Fibroblast of the aortic adventitia (primary cell): ENCODE measurements at regions not wholly inside any gene's neighbourhood (a gene's known extent, or its start where the extent isn't known, plus 50 kb on each side); places are given as distances from the start of the nearest gene placed in this dataset.

ENCODE experiments used
- DNase-seq: peaks from one replicate; pipeline ENCODE4 v3.0.0-alpha.2; 2010; ENCODE audit warnings: low read depth
- H3K4me3 ChIP-seq: 2 replicates; pipeline ENCODE4 v1.5.1; 2011; ENCODE audit warnings: low read depth, mild to moderate bottlenecking, control low read depth, low read length, moderate library complexity
- CTCF ChIP-seq: IDR thresholded peaks from 2 replicates; pipeline ENCODE4 v1.5.1; 2011; ENCODE audit warnings: mild to moderate bottlenecking, low read length, control low read depth, inconsistent platforms; ENCODE audit not compliant: insufficient read depth

- TF ChIP-seq CTCF, result no peak
- no peak overlapping the region for H3K4me3 ChIP-seq
- no peak for DNase-seq
Observed at GRCh38 chr13:40220299-40220935, 446.0 kb downstream of the FOXO1 start.

- no peak overlapping the region for H3K4me3 ChIP-seq
- no peak for TF ChIP-seq CTCF
- DNase-seq, result no peak
Observed at GRCh38 chr13:40221131-40221459, 445.3 kb downstream of the FOXO1 start.

- peak; percentile 38 for DNase-seq
- TF ChIP-seq CTCF, result no peak
- no peak overlapping the region for H3K4me3 ChIP-seq
Observed at GRCh38 chr13:40221460-40222201, 444.8 kb downstream of the FOXO1 start.

GRCh38 chr13:40223585-40223984, 442.9 kb downstream of the FOXO1 start:
- no peak for DNase-seq
- no peak for TF ChIP-seq CTCF
- H3K4me3 ChIP-seq, result no peak overlapping the region

- TF ChIP-seq CTCF, result no peak
- H3K4me3 ChIP-seq, result no peak overlapping the region
- no peak for DNase-seq
Observed at GRCh38 chr13:40228496-40228895, 437.9 kb downstream of the FOXO1 start.

- DNase-seq, result no peak
- H3K4me3 ChIP-seq, result no peak overlapping the region
- TF ChIP-seq CTCF, result no peak
Observed at GRCh38 chr13:40228990-40229389, 437.5 kb downstream of the FOXO1 start.

GRCh38 chr13:40230833-40231266, 435.6 kb downstream of the FOXO1 start:
- no peak for TF ChIP-seq CTCF
- DNase-seq, result peak; percentile 79
- H3K4me3 ChIP-seq, result no peak overlapping the region
